ENCODE measurements at regions not wholly inside any gene's neighbourhood (a gene's known extent, or its start where the extent isn't known, plus 50 kb on each side); places are given as distances from the start of the nearest gene placed in this dataset.

DNA sequence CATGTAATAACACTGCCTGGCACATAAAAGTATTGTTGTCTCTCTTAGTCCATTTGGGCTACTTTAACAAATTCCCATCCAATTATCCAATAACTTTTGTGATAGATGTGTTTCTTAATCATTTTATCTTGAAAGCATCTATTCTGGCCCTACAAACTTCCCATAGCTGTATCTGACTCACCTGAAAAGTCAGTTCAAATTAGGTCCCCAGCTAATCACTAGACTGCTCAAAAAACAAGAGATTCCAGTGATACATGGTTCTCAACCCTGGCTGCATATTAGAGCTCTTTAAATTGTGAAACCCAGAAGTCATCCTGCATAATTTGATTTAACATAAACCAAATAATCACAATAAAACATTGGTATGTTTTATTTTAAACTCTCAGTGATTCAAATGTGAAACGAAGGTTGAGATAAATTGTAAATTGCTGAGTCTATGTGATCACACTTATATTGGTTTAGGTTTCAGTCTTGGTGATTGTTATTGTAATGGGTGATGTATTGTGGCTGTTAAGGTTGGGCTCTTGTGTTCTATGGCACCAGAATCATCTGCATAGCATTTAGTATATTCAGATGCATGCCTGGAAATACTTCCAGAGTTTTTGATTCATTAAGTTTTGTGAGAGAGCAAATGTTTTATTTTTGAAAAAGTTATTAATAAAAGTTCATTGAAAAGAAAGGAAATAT, 268.9 kb upstream of the KCNMB2 start:
- TF ChIP-seq TAF1 (IDR thresholded peaks at IDR 0.05; ENCODE audit: borderline replicate concordance, low read depth, low read length) (no peak), POLR2A (IDR thresholded peaks at IDR 0.05; ENCODE audit: low read depth, low read length) (no peak), POLR2AphosphoS5 (IDR thresholded peaks at IDR 0.05; ENCODE audit: low read depth, low read length) (no peak)
